Body of pancreas (tissue), 4 donors: ENCODE measurements at regions not wholly inside any gene's neighbourhood (a gene's known extent, or its start where the extent isn't known, plus 50 kb on each side); places are given as distances from the start of the nearest gene placed in this dataset.

ENCODE experiments used
- ATAC-seq: fragments of 150-250 bp; one replicate; pipeline ENCODE4 v1.9.1; 2016
- DNase-seq, 4 donors: peaks; one replicate each; pipeline ENCODE4 v3.0.0-alpha.2; 2019
- H3K27ac ChIP-seq, 4 donors: fragments of 200-600 bp; sonication (generic); 1 replicate in 3 of 4; 2 replicates in 1 of 4; pipeline versions ENCODE4 v1.5.1 to v1.6.1; 2016 to 2019; ENCODE audit warnings: mild to moderate bottlenecking in 1 of 4, mixed read lengths in 1 of 4, moderate library complexity in 1 of 4
- H3K27me3 ChIP-seq, 2 donors: fragments of 200-600 bp; sonication (generic); one replicate each; pipeline ENCODE4 v1.6.0; 2016; ENCODE audit warnings: mild to moderate bottlenecking in 1 of 2
- H3K36me3 ChIP-seq, 2 donors: fragments of 200-600 bp; sonication (generic); replicated peaks in 1 of 2; 2 replicates each; pipeline ENCODE4 v1.5.1; 2016; ENCODE audit warnings: low read depth in 2 of 2; ENCODE audit not compliant: insufficient read depth in 1 of 2
- H3K4me1 ChIP-seq: fragments of 200-600 bp; sonication (generic); one replicate; pipeline ENCODE4 v1.6.0; 2016
- H3K4me3 ChIP-seq, 2 donors: fragments of 200-600 bp; sonication (generic); 1 replicate in 1 of 2; 2 replicates in 1 of 2; pipeline ENCODE4 v1.5.1; 2016 to 2019
- H3K9me3 ChIP-seq, 3 donors: fragments of 200-600 bp; sonication (generic); 1 replicate in 2 of 3; 2 replicates in 1 of 3; pipeline ENCODE4 v1.5.1; 2016
- POLR2A ChIP-seq, 3 donors: fragments of 450-650 bp; IDR thresholded peaks; one replicate each; pipeline ENCODE4 v1.6.1; 2016; ENCODE audit warnings: antibody characterized with exemption in 3 of 3, mild to moderate bottlenecking in 2 of 3
- WGBS, 2 donors: methylation state at CpG; one replicate each; pipeline ENCODE4 v1.1.5; 2017; 5-methylcytosine and 5-hydroxymethylcytosine counted together
- intact Hi-C: fragments of 100-400 bp; cut with DNase I; formaldehyde crosslinking; loops from one replicate; pipeline ENCODE4 v1.15.1; 2023
- TF ChIP-seq, protein P1 (sequence below), 7 experiments: fragments of 450-650 bp in 4 of 7; fragments of 200-600 bp in 3 of 7; sonication (generic) in 3 of 7; IDR thresholded peaks; one replicate each; pipeline ENCODE4 v1.5.1; 2016 to 2019; ENCODE audit warnings: antibody characterized with exemption in 7 of 7

DNA sequence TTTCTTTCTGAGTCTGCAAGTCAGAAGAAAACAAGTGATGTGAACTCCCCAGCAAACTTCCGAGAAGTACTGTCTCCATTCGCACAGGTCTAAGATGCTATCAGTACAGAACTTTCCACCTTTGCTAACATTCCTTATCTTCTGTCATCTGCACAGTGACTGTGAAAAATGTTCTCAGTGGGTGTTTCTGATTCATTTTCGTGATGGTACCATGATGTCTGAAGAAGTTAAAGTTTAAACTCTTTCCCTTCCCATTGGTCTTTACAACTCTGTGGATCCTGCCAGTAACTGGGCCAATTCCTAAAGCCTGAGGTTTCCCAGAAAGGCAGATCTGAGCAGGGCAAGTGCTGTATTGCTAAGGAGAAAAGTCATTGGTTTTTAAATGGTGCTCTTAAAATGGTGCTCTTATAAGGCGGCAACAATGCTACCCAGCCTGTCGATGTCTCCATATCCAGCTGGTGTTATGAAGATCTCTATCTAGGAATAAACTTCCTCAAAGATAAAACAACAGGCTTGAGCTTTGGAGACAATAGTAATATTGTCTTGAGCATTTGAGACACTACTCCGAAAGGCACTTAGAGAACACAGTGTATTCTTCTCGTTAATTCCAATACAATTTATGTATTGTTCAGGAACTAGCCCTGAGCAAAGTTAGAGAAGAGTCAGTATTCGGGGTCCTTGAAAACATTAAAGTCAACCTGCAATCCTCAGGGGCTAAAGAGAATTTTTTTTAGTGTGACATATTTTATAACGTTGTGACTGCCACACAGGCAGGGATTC, 232.3 kb downstream of the OSR1 start:
- peaks cover 5% of the 10 kb centered on the region for H3K4me1 ChIP-seq
- no peak overlapping the region for H3K4me3 ChIP-seq
- WGBS, 2 donors: 80 to 92% methylated on average over 9 of the region's 9 CpGs
- no peaks in the 10 kb centered on the region for H3K27me3 ChIP-seq
- H3K36me3 ChIP-seq: no peaks in the 10 kb centered on the region
- H3K9me3 ChIP-seq: no peaks in the 10 kb centered on the region
- TF ChIP-seq, protein P1, sequence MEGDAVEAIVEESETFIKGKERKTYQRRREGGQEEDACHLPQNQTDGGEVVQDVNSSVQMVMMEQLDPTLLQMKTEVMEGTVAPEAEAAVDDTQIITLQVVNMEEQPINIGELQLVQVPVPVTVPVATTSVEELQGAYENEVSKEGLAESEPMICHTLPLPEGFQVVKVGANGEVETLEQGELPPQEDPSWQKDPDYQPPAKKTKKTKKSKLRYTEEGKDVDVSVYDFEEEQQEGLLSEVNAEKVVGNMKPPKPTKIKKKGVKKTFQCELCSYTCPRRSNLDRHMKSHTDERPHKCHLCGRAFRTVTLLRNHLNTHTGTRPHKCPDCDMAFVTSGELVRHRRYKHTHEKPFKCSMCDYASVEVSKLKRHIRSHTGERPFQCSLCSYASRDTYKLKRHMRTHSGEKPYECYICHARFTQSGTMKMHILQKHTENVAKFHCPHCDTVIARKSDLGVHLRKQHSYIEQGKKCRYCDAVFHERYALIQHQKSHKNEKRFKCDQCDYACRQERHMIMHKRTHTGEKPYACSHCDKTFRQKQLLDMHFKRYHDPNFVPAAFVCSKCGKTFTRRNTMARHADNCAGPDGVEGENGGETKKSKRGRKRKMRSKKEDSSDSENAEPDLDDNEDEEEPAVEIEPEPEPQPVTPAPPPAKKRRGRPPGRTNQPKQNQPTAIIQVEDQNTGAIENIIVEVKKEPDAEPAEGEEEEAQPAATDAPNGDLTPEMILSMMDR (IDR thresholded peaks at IDR 0.05): no peak
- TF ChIP-seq POLR2A (IDR thresholded peaks at IDR 0.05): no peak
- no peak for ATAC-seq
- no peak overlapping the region for H3K27ac ChIP-seq
- intact Hi-C loops: no loop called here
- no peak for DNase-seq

DNA sequence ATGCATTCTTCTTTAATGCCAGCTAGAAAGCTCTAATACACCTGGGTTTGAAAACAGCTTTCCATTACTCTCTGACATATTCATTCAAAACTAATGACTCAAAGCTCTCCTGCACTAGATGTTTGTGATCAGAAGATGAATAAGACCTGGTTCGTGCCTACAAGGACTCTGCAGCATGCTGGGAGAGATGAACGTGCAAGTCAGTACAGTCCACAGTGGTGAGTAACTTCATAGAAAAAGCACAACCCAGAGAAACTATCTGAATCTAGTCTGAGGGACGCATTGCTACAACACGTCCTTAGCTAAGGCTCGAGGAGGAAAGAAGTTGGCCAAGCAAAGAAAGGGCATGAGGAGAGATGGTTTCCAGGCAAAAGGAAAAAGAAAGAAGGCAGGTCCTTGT, 234.3 kb downstream of the OSR1 start:
- Histone ChIP-seq H3K9me3 (no peaks in the 10 kb centered on the region), H3K4me1 (no peaks in the 10 kb centered on the region), H3K27me3 (no peaks in the 10 kb centered on the region), H3K4me3 (no peak overlapping the region), H3K27ac (no peak overlapping the region), H3K36me3 (no peaks in the 10 kb centered on the region)
- WGBS, 2 donors: 81 to 89% methylated on average over 5 of the region's 5 CpGs
- ATAC-seq: no peak
- no peak for TF ChIP-seq POLR2A (IDR thresholded peaks at IDR 0.05)
- TF ChIP-seq, protein P1 (IDR thresholded peaks at IDR 0.05): no peak
- DNase-seq: no peak
- intact Hi-C loops: no loop called here

DNA sequence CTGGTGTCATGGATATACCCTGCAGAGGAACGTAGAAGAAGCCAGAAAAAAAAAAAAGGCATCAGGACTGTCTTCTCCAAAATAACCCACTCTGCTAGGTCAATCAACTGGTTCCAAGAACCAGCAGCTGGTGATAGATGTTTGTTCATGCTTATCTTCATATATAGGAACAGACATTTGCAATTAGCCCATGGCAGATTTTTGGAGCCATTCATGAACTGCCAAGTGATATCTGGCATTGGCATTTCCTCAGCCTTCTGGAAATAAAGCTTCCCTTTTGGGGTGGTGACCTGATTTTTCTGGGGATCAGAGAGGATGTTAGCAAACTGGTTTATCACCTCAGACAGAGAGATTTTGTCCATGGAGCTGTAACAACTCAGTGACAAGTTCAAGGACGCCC, 234.9 kb downstream of the OSR1 start:
- Histone ChIP-seq H3K27ac (no peak overlapping the region), H3K36me3 (no peaks in the 10 kb centered on the region), H3K9me3 (no peaks in the 10 kb centered on the region), H3K4me3 (no peak overlapping the region), H3K27me3 (no peaks in the 10 kb centered on the region), H3K4me1 (no peaks in the 10 kb centered on the region)
- DNase-seq (no peak), ATAC-seq (no peak)
- 84 to 86% methylated on average over 2 of the region's 2 CpGs for WGBS, 2 donors
- TF ChIP-seq, protein P1 (IDR thresholded peaks at IDR 0.05): no peak
- TF ChIP-seq POLR2A (IDR thresholded peaks at IDR 0.05): no peak
- intact Hi-C loops: no loop called here

DNA sequence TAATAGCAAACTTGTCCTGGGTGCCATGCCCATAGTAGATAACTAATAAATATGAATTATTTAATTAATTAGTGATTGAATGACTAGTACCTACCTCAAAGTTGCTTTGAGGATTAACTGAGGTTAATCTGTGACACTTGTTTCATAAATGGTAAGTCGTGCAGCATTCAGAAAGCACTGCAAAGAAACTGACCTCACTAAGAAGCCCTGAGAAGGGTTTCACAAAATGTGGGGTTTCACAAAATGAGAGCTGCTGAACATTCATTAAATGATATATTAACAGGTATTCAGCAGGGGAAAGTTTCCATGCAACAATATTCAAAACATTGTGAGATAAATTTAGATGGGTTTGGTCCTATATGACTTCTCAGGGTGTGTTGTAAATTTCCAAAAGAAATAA, 236.2 kb downstream of the OSR1 start:
- Histone ChIP-seq H3K4me3 (no peak overlapping the region), H3K9me3 (peaks cover 0 to 6% (median 0%) of the 10 kb centered on the region in 3 donors), H3K4me1 (no peaks in the 10 kb centered on the region), H3K27ac (no peak overlapping the region), H3K27me3 (no peaks in the 10 kb centered on the region), H3K36me3 (no peaks in the 10 kb centered on the region)
- WGBS, 2 donors: 81 to 91% methylated on average over 1 of the region's 1 CpG
- TF ChIP-seq, protein P1 (IDR thresholded peaks at IDR 0.05): no peak
- no peak for TF ChIP-seq POLR2A (IDR thresholded peaks at IDR 0.05)
- no peak for DNase-seq
- ATAC-seq: no peak
- intact Hi-C loops: no loop called here
